ENCODE measurements at regions not wholly inside any gene's neighbourhood (a gene's known extent, or its start where the extent isn't known, plus 50 kb on each side); places are given as distances from the start of the nearest gene placed in this dataset.
A peak's percentile ranks its signal among the peaks of the same experiment; 100 is the strongest.

DNA sequence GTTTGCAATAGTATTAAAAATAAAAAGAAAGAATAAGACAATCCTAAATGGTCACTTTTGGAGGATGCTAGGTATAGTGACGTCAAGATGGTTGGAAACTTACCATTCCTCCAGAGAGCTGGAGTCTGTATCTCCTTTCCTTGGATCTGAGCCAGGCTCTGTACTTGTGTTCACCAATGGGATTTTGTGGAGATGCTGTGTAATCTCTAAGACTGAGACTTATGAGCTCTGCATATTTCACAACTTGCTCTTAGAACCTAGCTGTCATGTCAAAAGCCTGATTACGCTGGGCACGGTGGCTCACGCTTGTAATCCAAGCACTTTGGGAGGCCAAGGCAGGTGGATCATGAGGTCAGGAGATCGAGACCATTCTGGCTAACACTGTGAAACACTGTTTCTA, 126.8 kb upstream of the CLSTN2 start (continued):
- no peak for TF ChIP-seq ZHX2 (IDR thresholded peaks at IDR 0.05; ENCODE audit: low read depth)
- no peak for TF ChIP-seq ZHX2 (CRISPR knock-in tag; IDR thresholded peaks at IDR 0.05; ENCODE audit: borderline replicate concordance)
- peak; percentile 37; the same call in 1 of the 2 replicates for TF ChIP-seq CREB1 (IDR thresholded peaks at IDR 0.05)
- TF ChIP-seq CREB1 (CRISPR knock-in tag; IDR thresholded peaks at IDR 0.05): no peak

- BruUV-seq (replicated peaks): no TSS peak
- TF ChIP-seq ZNF256 (CRISPR knock-in tag; conservative IDR thresholded peaks at IDR 0.05) (no peak), SP4 (CRISPR knock-in tag; IDR thresholded peaks at IDR 0.05) (no peak), SOX6 (IDR thresholded peaks at IDR 0.05) (no peak), SOX6 (CRISPR knock-in tag; IDR thresholded peaks at IDR 0.05) (no peak), HNF1A (IDR thresholded peaks at IDR 0.05; ENCODE audit: low read depth) (no peak), HNF1A (CRISPR knock-in tag; IDR thresholded peaks at IDR 0.05; ENCODE audit: borderline replicate concordance) (no peak), ZNF501 (CRISPR knock-in tag; IDR thresholded peaks at IDR 0.05) (no peak), ATF7 (IDR thresholded peaks at IDR 0.05) (no peak), ATF7 (CRISPR knock-in tag; IDR thresholded peaks at IDR 0.05) (no peak), KLF9 (CRISPR knock-in tag; IDR thresholded peaks at IDR 0.05; ENCODE audit: low read depth) (no peak), SALL2 (CRISPR knock-in tag; IDR thresholded peaks at IDR 0.05) (no peak)
- TF ChIP-seq, protein P1, sequence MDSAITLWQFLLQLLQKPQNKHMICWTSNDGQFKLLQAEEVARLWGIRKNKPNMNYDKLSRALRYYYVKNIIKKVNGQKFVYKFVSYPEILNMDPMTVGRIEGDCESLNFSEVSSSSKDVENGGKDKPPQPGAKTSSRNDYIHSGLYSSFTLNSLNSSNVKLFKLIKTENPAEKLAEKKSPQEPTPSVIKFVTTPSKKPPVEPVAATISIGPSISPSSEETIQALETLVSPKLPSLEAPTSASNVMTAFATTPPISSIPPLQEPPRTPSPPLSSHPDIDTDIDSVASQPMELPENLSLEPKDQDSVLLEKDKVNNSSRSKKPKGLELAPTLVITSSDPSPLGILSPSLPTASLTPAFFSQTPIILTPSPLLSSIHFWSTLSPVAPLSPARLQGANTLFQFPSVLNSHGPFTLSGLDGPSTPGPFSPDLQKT (CRISPR knock-in tag; IDR thresholded peaks at IDR 0.05; ENCODE audit: borderline replicate concordance): no peak
Measured at GRCh38 chr3:139803294-139803693, 125.5 kb upstream of the NMNAT3 start.

More at GRCh38 chr3:139803294-139803693, 125.5 kb upstream of the NMNAT3 start:
- Histone ChIP-seq H3K9ac (ENCODE audit: insufficient read depth, low read depth, low read length) (no peak overlapping the region), H3K4me3 (replicated peaks in 1 of 3; ENCODE audit: insufficient read depth in 1 of 3, low read depth in 2 of 3, low read length in 3 of 3) (no peak overlapping the region), H3K4me1 (ENCODE audit: insufficient read depth, low read length) (no peaks in the 10 kb centered on the region), H3K4me2 (ENCODE audit: low read depth, low read length) (no peak overlapping the region), H3K79me2 (ENCODE audit: insufficient read depth, low read length) (no peaks in the 10 kb centered on the region), H2AFZ (ENCODE audit: low read length) (no peak overlapping the region), H3K27ac (ENCODE audit: extremely low read length, insufficient read depth, low read length) (no peak overlapping the region), H3K9me3 (ENCODE audit: low read length) (no peaks in the 10 kb centered on the region), H3K27me3 (ENCODE audit: control insufficient read depth in 1 of 2, insufficient read depth in 2 of 2, low read length in 2 of 2) (no peaks in the 10 kb centered on the region), H3K36me3 (replicated peaks in 1 of 2; ENCODE audit: control insufficient read depth in 1 of 2, insufficient read depth in 2 of 2, low read length in 2 of 2) (no peaks in the 10 kb centered on the region), H4K20me1 (ENCODE audit: insufficient read depth, low read length) (no peaks in the 10 kb centered on the region)
- ChIA-PET POLR2A (no interaction called here), CTCF (ENCODE audit: low intra/inter-chr PET ratio, low total read pairs) (no interaction called here)
- DNase-seq (ENCODE audit: low spot score) (no peak), FAIRE-seq (no peak), ATAC-seq (no peak)
- in situ Hi-C loops (cut with HindIII; ENCODE audit: extremely low pct_ligation_motif_present, low pct_unique_long_range_greater_than_20kb) (no loop called here), intact Hi-C loops (cut with micrococcal nuclease; ENCODE audit: unreplicated experiment) (no loop called here)
- whole genome bisulfite sequencing (ENCODE audit: low lambda C conversion rate): 0% methylated on average over 3 of the region's 3 CpGs
